HG03457 (cell line): ENCODE measurements at regions not wholly inside any gene's neighbourhood (a gene's known extent, or its start where the extent isn't known, plus 50 kb on each side); places are given as distances from the start of the nearest gene placed in this dataset.

ENCODE experiments used
- ATAC-seq: cut with Tn5 transposase; IDR thresholded peaks from one replicate; pipeline ENCODE4 v1.9.1; 2021; ENCODE audit warnings: moderate number of reproducible peaks; ENCODE audit not compliant: unreplicated experiment

- no peak for ATAC-seq
Observed at GRCh38 chr5:133716532-133717183, 104.3 kb upstream of the FSTL4 start.

DNA sequence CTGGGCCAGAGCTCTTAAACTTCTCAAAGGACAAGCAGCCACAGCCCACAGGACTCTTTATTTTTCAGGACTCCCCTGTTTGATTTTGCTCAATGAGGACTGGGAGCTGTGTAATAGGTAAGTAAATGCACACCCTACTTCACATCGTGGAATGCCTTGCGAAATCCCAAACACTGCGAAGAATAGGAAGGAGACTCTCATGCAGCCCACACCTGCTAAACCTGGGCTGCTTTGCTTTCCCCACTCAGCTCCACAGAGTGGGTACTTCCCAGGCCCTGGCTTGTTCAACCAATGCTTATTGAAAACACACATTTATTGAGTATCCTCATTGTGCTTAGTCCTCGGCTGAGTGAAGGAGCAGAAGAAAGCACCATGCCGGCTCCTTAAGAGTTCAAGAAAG lies 103.3 kb upstream of the FSTL4 start:
- ATAC-seq: no peak

DNA sequence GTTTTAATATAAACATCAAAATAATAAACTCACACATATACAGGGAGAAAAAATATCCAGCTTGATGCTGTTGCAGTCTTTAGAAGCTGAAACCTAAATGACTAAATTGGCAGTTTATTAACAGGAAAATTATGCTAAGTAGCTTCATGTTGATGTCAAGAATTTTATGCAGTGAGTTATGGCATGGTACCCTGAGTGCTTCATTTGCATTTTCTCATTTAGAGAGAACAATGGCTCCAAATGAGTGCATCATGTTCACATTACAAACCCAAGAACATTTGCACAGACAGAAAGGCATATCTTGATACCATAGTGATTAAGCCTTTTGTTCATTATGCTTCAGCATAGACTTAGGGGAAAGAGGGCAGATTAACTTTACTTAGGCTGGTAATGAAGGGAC lies 102.9 kb upstream of the FSTL4 start:
- no peak for ATAC-seq

DNA sequence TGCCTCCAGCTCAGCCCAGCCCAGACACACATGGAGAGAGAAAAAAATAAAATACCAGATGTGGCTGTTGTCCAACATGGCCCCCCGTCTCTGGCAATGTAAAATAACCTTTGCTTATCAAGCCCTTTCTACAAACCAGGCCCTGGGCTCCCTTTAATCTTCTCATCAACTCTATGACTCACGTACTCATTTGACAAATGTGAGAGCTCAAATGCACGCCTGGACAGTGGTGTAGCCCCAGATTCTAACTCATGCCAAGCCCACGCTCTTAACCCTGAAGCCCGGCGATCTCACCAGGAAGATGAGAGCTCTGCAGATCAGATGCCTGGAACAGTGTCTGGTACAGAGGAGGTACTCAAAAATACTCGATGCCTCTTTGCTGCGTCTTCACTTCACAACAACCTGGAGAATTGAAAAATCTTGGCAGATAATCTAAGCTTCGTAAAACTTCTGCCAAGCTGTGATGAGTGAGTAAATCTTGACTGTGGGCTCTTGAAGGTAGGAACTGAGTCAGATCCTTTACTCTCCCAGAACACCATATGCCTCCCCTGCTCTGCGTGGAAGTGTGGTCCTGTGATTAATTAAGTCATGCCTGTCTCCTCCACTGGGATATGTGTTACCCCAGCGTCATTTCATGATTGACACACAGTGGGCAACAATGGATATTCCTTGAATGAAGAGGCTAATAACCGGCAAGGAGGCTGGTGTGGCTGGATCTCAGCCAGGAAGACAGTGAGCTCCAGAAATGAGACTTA lies 102.0 kb upstream of the FSTL4 start:
- ATAC-seq: no peak

GRCh38 chr5:133713751-133714150 lies 101.4 kb upstream of the FSTL4 start:
- ATAC-seq: no peak

DNA sequence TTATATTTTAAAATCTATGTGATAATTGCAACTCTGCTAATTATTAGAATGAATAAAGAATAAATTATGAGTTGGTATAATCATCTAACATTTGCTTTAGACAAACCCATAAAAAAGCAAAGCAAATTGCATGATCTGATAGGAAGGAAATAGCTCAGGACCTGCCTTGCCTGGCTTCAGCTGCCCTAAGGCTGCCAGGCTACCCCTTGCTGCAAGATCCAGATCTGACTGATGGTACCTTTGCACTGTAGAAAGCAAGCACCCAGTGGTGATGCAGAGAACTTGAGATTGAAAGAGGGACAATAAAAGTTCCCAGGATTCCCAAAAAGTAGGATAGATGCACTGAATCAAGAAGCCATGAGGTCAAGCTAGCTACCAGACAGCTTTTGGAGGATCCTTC lies 100.9 kb upstream of the FSTL4 start:
- no peak for ATAC-seq

GRCh38 chr5:133712562-133712961 lies 100.2 kb upstream of the FSTL4 start:
- ATAC-seq: no peak

DNA sequence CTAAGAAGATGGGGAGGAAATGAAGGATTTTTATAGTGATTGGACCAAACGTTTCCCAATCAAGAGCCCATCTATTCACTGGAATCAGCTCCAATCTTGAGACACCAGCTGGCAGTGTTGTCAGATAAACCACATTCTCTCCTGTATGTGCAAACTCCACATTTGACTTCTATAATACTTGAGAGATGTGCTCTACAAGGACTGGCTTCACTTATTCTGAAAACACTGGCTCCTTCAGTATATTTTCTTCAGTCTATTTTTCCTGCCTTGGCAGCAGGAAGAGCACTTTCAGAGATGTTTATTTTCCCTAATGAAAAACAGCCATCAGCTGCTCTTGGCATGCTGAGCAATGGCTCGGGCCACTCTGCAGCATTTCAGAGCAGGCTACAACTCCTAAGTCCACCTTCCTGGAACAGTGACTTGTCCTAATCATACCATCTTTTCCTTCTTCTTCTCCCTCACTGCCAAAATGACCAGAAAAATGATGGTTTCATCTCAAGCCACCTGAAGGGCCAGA lies 96.9 kb upstream of the FSTL4 start:
- ATAC-seq: no peak

DNA sequence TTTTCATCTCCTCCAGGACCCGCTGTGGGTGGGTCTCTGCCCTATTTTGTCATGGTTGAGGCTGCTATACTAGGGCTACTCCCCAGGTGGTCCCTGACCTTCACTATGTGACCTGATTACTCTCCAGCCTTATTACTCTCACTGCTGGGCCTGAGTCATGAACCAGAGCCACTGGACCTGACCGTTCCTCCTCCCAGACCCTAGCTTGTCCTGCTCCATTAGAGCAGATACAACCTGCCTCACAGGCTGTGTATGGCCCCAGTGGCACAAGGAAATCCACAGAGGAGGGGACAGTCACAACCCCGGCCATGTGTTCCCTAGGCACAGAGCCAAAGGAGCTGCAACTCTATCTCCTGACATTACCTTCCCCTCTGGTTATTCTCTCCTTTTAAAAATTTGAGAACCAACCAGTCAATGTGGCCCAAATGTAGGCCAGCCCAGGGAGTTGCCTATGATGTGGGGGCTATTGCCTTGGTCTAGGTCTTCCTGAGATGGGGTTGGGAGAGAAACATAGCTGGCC lies 96.0 kb upstream of the FSTL4 start:
- ATAC-seq: no peak

DNA sequence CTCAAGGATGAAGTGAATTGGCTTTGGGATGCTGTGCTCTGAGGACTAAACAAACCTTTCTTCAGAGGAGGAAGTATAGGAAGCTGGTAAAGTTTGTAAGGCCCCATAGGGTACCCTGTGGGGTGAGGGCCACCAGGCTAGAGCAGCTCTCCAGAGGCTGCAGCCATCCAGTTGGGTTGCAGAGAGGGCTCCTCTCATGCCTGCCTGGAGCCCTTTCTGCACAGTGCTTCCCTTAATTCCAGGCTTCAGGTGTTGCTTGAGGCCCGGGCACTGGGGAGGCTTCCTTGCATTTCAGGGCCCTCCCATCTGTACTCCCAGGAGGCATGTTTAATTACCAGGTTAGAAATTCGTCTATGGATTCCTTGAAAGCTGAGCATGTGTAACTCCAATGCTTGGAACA lies 95.3 kb upstream of the FSTL4 start:
- no peak for ATAC-seq

GRCh38 chr5:133706506-133707430 lies 94.4 kb upstream of the FSTL4 start:
- ATAC-seq: no peak

DNA sequence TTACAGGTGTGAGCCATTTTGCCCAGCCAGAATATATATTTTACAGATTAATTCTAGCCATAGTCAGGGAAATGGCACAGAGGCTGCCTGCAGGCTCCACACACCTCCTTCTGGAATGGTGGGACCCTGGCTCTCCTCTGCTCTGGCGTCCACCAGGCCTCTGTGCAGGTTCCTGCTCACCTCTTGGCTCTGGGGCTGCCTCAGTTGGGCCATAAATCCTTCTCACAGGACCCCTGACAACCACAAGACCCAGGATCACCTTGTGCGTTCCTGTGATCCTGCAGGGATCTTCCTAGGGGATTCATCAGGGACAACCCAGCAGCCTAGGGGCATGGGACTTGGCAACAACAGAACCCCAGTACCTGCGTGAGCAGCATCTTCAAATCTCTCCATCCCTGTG lies 93.0 kb upstream of the FSTL4 start:
- no peak for ATAC-seq

GRCh38 chr5:133704411-133704810 lies 92.1 kb upstream of the FSTL4 start:
- ATAC-seq: no peak

- ATAC-seq: no peak
Observed at GRCh38 chr5:133703935-133704334, 91.6 kb upstream of the FSTL4 start.

DNA sequence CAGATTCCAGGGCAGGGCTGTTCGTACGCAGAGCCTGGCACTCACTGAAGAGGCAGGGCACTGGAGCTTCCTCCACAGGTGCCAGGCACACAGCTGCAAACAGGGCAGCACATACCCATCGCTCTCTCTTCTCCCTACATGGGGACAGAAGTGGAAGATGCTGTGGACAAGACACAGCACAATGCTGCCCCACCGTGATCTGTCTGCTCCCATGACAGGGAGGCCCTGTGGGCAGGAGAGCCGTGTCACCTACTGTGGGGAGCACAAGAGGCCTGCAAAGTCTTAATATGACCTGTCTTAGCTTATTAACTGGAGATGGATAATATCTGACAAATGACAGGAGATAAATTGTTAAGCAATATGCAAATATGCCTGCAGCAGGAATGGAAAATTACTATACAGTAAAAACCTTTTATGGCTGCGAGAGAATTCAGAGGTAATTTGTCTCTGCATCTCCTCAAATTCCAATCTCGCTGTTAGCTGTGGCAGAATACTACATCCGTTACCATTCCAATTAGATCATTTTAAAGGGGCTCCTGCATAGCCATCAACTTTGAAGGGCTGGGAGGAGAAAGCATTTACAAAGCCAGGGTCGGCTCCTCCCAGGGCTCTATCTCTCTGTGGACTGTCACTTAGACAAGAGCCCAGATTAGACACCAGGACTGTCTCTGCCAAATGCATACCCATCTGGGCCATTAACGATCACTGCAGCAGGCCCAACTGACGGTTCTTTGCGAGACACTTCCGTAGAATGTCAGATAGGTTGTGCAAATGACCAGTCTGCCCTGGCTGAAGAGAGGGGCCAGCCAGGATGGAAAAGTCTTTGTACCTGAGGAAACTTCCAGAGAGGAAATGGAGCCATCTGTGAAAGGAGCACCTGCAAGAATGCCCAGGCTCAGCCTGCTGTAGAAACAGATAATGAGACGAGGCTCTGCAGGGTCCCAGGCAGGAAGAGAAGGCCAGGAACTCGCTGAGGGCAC lies 90.7 kb upstream of the FSTL4 start:
- no peak for ATAC-seq

- ATAC-seq: no peak
Observed at GRCh38 chr5:133701871-133702270, 89.5 kb upstream of the FSTL4 start.

- no peak for ATAC-seq
Observed at GRCh38 chr5:133700251-133700650, 87.9 kb upstream of the FSTL4 start.

GRCh38 chr5:133698646-133699526 lies 86.5 kb upstream of the FSTL4 start:
- no peak for ATAC-seq

DNA sequence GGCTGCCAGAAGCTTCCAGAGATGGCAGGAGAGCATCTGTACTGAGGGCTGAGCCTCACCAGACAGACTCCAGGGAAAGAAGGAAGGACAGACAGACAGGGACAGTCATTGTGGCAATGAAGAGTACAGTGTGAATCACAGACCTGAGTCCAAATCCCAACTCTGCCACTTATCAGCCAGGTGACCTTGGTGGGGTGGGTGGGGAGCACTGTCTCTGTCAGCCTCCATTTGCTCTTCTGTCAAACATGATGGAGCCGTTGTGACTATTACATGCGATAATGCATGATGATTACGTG lies 85.9 kb upstream of the FSTL4 start:
- no peak for ATAC-seq
